NCI-H2081 treated with DMSO at 0.1 percent for 48 hours (cell line): ENCODE measurements at regions not wholly inside any gene's neighbourhood (a gene's known extent, or its start where the extent isn't known, plus 50 kb on each side); places are given as distances from the start of the nearest gene placed in this dataset.

ENCODE experiments used
- DNase-seq: peaks from one replicate; lab custom pipeline; 2025; lab: John Stamatoyannopoulos, UW

DNA sequence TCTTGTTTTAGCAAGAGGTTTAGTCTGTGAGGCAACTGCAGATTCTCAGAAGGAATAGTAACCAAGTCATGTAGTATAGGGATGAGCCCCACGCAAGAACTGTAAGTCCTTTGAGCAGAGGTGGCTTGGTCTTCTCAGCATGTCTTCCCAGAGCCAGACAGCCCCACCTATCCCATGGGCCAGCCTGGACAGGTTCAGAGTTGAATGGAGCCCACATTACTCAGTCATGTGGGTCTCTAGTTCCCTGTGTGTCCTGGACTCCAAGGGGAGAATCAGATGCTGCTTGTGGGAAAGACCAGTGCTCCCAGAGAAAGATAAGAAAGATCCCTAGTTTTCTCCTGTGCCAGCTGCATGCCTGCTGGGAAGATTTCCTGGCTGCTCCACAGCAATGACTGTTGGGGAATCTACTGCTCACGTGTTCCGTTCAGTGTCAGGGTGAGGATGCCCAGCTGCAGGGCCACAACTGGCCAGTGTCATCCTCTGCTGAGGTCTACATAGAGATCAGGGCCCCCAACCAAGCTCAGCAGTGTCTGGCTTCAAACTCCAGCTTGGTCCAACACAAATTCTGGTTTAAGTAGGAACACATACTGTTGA is 66.9 kb upstream of the UNC5B start:
- no peak for DNase-seq

- no peak for DNase-seq
Observed at GRCh38 chr10:71150796-71151195, 61.6 kb upstream of the UNC5B start.

GRCh38 chr10:71152043-71152442 is 60.3 kb upstream of the UNC5B start:
- DNase-seq = no peak

DNA sequence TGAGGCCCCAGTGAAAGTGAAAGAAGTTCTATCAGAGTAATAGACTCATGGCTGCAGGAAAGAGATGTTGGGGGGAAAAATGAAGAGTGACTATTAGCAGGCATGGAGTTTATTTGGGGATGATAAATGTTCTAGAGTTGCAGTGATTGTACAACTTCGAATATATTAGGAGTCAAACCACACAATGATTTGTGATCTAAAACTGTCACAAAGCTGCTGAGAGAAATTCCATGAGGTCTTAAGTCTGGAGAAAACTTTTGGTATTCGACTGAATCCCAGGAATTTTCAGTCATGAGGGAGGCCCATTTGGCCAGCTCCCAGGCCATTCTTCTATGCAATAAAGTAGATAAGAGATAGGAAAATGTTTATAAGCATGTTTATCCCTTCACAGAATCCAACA is 55.9 kb upstream of the UNC5B start:
- no peak for DNase-seq

DNA sequence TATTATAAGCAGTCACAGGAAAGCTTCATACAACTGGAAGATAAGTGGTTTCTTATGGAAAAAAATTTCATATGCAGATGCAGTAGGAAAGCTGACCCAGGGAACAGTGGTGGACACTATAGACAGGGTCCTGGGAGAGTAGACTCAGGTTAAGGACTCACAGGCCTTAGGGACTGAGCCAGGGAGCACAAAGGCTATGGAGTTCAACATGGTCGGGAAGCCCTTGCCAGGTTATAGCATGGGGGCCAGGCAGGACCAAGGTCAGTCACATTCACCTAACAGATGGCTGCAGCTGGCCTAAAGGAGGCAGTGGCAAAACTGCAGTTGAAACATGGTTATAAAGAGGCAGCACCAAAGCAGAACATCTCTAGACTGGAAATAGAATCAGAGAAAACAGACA is 54.9 kb upstream of the UNC5B start:
- DNase-seq = no peak

- DNase-seq = no peak
Observed at GRCh38 chr10:71158251-71158650, 54.1 kb upstream of the UNC5B start.

DNA sequence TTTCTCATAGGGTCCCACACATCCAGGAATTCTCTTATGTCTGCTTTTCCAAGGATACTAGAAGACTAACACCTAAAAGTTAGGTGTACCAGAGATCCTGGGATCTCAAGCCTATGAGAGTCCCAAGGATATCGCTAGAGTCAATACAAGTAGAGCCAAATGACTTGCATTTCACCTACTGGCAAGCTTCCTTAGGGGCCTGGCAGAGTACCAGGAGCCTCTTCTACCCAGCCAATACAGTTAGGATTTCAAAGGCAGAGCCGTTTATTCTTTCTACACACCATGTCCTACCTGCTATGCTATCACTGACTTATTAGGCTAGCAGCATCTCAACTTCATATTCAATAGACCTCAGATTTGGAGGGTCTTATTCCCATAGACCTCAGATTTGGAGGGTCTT is 53.5 kb upstream of the UNC5B start:
- no peak for DNase-seq

- no peak for DNase-seq
Observed at GRCh38 chr10:71159892-71160291, 52.5 kb upstream of the UNC5B start.

DNA sequence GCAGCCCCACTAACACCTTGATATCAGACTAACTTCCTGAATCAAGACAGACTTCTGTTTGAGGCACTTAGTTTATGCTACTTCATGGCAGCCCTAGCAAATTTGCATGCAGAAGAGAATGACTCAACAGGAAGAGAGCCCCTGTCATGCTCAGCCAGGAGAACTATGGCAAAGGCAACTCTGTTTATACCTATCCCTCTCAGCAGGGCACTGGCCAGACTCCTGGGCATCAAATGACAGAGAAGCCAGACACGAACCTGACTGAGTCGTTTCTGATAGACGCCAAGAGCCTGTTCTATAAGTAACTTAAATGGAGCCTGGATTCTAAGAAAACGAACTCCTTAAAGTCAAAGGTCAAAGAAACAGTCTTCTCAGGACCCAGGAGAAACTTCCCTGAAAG is 50.9 kb upstream of the UNC5B start:
- DNase-seq = no peak
